H1 (cell line): ENCODE measurements at regions not wholly inside any gene's neighbourhood (a gene's known extent, or its start where the extent isn't known, plus 50 kb on each side); places are given as distances from the start of the nearest gene placed in this dataset.

Source experiments
- CTCF ChIA-PET: fragments of 300-600 bp; sonication (Branson Sonifier 250); formaldehyde crosslinking; loops from one replicate; lab custom pipeline; 2021; ENCODE audit not compliant: partially characterized antibody; lab: Charles Lee
- POLR2A ChIA-PET: fragments of 300-600 bp; sonication (Branson Sonifier 250); formaldehyde crosslinking; loops from one replicate; lab custom pipeline; 2021; ENCODE audit warnings: inconsistent platforms; ENCODE audit not compliant: partially characterized antibody; lab: Charles Lee
- DNase-seq, 2 experiments: peaks; one replicate each; pipeline versions ENCODE4 v3.0.0 to v3.0.0-alpha.2; 2010 to 2022; ENCODE audit warnings: low spot score in 2 of 2, low read depth in 1 of 2, mixed read lengths in 1 of 2
- FAIRE-seq: peaks from 2 replicates; lab custom pipeline; 2011; peaks lifted over from hg19 to GRCh38; lab: Jason Lieb, UNC
- H2AFZ ChIP-seq: 2 replicates; pipeline ENCODE4 v1.8.1; 2012; ENCODE audit warnings: low read length, inconsistent platforms
- H2AK5ac ChIP-seq: 2 replicates; pipeline ENCODE4 v1.6.1; 2013; ENCODE audit warnings: low read depth, low read length
- H2BK120ac ChIP-seq: replicated peaks from 2 replicates; pipeline ENCODE3; 2013; ENCODE audit warnings: low read depth, low read length, inconsistent platforms
- H2BK12ac ChIP-seq: 2 replicates; pipeline ENCODE4 v1.6.1; 2013; ENCODE audit warnings: low read depth, low read length
- H2BK15ac ChIP-seq: 2 replicates; pipeline ENCODE4 v1.6.1; 2013; ENCODE audit warnings: low read length
- H2BK20ac ChIP-seq: 2 replicates; pipeline ENCODE4 v1.6.1; 2013; ENCODE audit warnings: low read length
- H2BK5ac ChIP-seq: 2 replicates; pipeline ENCODE4 v1.6.1; 2013; ENCODE audit warnings: low read depth, low read length
- H3K14ac ChIP-seq: 2 replicates; pipeline ENCODE4 v1.6.1; 2013; ENCODE audit warnings: inconsistent platforms; ENCODE audit not compliant: insufficient read length
- H3K18ac ChIP-seq: 2 replicates; pipeline ENCODE4 v1.6.1; 2013; ENCODE audit warnings: low read length; ENCODE audit errors: extremely low read depth
- H3K23ac ChIP-seq: 2 replicates; pipeline ENCODE4 v1.6.1; 2013; ENCODE audit warnings: inconsistent platforms; ENCODE audit not compliant: insufficient read length
- H3K23me2 ChIP-seq: 2 replicates; pipeline ENCODE4 v1.6.1; 2013; ENCODE audit warnings: low read depth, low read length
- H3K27ac ChIP-seq: 2 replicates; pipeline ENCODE4 v1.6.1; 2011; ENCODE audit warnings: low read depth, low read length, inconsistent platforms
- H3K27me3 ChIP-seq, 4 experiments: replicated peaks in 1 of 4; 1 replicate in 1 of 4; 2 replicates in 3 of 4; pipeline versions ENCODE4 v1.6.1 to v1.8.1; 2011 to 2013; ENCODE audit warnings: low read length in 3 of 4, mild to moderate bottlenecking in 3 of 4, inconsistent platforms in 2 of 4, mixed read lengths in 2 of 4, moderate library complexity in 1 of 4; ENCODE audit not compliant: control insufficient read depth in 3 of 4, insufficient read depth in 3 of 4; ENCODE audit errors: extremely low read depth in 1 of 4
- H3K36me3 ChIP-seq, 4 experiments: 2 replicates each; pipeline versions ENCODE4 v1.6.1 to v1.8.1; 2011 to 2013; ENCODE audit warnings: mild to moderate bottlenecking in 4 of 4, low read length in 3 of 4, moderate library complexity in 2 of 4, control low read depth in 1 of 4, inconsistent platforms in 1 of 4; ENCODE audit not compliant: insufficient read depth in 4 of 4, control insufficient read depth in 2 of 4
- H3K4ac ChIP-seq: replicated peaks from 2 replicates; pipeline ENCODE3; 2013; ENCODE audit warnings: low read length, low read depth, mixed read lengths, inconsistent platforms; ENCODE audit not compliant: insufficient read length
- H3K4me1 ChIP-seq, 4 experiments: replicated peaks in 1 of 4; 1 replicate in 1 of 4; 2 replicates in 3 of 4; pipeline versions ENCODE4 v1.6.1 to v1.8.1; 2011 to 2013; ENCODE audit warnings: low read length in 3 of 4, inconsistent platforms in 2 of 4, mixed read lengths in 1 of 4; ENCODE audit not compliant: insufficient read depth in 4 of 4, control insufficient read depth in 3 of 4
- H3K4me2 ChIP-seq, 2 experiments: 2 replicates each; pipeline versions ENCODE4 v1.6.1 to v1.8.1; 2011 to 2013; ENCODE audit warnings: low read depth in 2 of 2, low read length in 2 of 2, control low read depth in 1 of 2, inconsistent platforms in 1 of 2, mild to moderate bottlenecking in 1 of 2; ENCODE audit not compliant: insufficient read depth in 1 of 2
- H3K4me3 ChIP-seq, 4 experiments: fragments of 200-600, 300-600 bp in 1 of 4; sonication (generic), shearing (Covaris generic), sonication (Bioruptor Twin) in 1 of 4; 2 replicates each; pipeline versions ENCODE4 v1.5.1 to v1.8.1; 2011 to 2016; ENCODE audit warnings: low read length in 4 of 4, low read depth in 3 of 4, control low read depth in 2 of 4, inconsistent platforms in 2 of 4, mild to moderate bottlenecking in 2 of 4, mixed read lengths in 1 of 4, moderate library complexity in 1 of 4; ENCODE audit not compliant: insufficient read depth in 2 of 4; ENCODE audit errors: extremely low read depth in 1 of 4
- H3K56ac ChIP-seq: replicated peaks from 2 replicates; pipeline ENCODE3; 2013; ENCODE audit warnings: low read depth, mild to moderate bottlenecking, mixed read lengths, low read length, inconsistent platforms; ENCODE audit not compliant: insufficient read length
- H3K79me1 ChIP-seq: 2 replicates; pipeline ENCODE4 v1.6.1; 2013; ENCODE audit warnings: low read depth, low read length, control low read depth
- H3K79me2 ChIP-seq, 2 experiments: 2 replicates each; pipeline versions ENCODE4 v1.6.1 to v1.8.1; 2012 to 2013; ENCODE audit warnings: low read length in 2 of 2, mild to moderate bottlenecking in 2 of 2, inconsistent platforms in 1 of 2; ENCODE audit not compliant: insufficient read depth in 2 of 2, control insufficient read depth in 1 of 2
- H3K9ac ChIP-seq, 4 experiments: replicated peaks in 1 of 4; 1 replicate in 1 of 4; 2 replicates in 3 of 4; pipeline versions ENCODE4 v1.6.1 to v1.8.1; 2011 to 2013; ENCODE audit warnings: low read depth in 3 of 4, low read length in 3 of 4, control low read depth in 2 of 4, mild to moderate bottlenecking in 2 of 4, moderate library complexity in 2 of 4, inconsistent platforms in 1 of 4; ENCODE audit errors: extremely low read depth in 1 of 4
- H3K9me3 ChIP-seq, 2 experiments: 2 replicates each; pipeline versions ENCODE4 v1.6.1 to v1.8.1; 2012 to 2013; ENCODE audit warnings: mild to moderate bottlenecking in 2 of 2, moderate library complexity in 2 of 2, control low read depth in 1 of 2, inconsistent platforms in 1 of 2, low read depth in 1 of 2, low read length in 1 of 2, mixed read lengths in 1 of 2; ENCODE audit not compliant: insufficient read depth in 2 of 2
- H4K20me1 ChIP-seq, 2 experiments: replicated peaks in 1 of 2; 2 replicates each; pipeline versions ENCODE3 to v1.8.1; 2011 to 2013; ENCODE audit warnings: inconsistent platforms in 2 of 2, low read length in 2 of 2, mild to moderate bottlenecking in 1 of 2; ENCODE audit not compliant: insufficient read depth in 2 of 2, control insufficient read depth in 1 of 2
- H4K5ac ChIP-seq: 2 replicates; pipeline ENCODE4 v1.6.1; 2013; ENCODE audit warnings: low read length, low read depth, mixed read lengths, inconsistent platforms; ENCODE audit not compliant: insufficient read length
- H4K8ac ChIP-seq: 2 replicates; pipeline ENCODE4 v1.8.0; 2013; ENCODE audit warnings: mild to moderate bottlenecking, moderate library complexity, low read length, inconsistent platforms; ENCODE audit not compliant: insufficient read depth; ENCODE audit errors: extremely low read depth
- H4K91ac ChIP-seq: replicated peaks from 2 replicates; pipeline ENCODE3; 2013; ENCODE audit warnings: low read length, mixed read lengths, inconsistent platforms; ENCODE audit not compliant: insufficient read length
- FOSL1 ChIP-seq: IDR thresholded peaks from 2 replicates; pipeline ENCODE4 v1.6.1; 2011; ENCODE audit warnings: mild to moderate bottlenecking, low read depth, low read length, moderate library complexity; ENCODE audit not compliant: insufficient read depth
- KDM4A ChIP-seq: IDR thresholded peaks from one replicate; pipeline ENCODE4 v1.7.1; 2012; ENCODE audit warnings: low read depth, mild to moderate bottlenecking, moderate library complexity, low read length, inconsistent platforms; ENCODE audit not compliant: severe bottlenecking
- RFX5 ChIP-seq: IDR thresholded peaks from 2 replicates; pipeline ENCODE4 v1.6.1; 2011; ENCODE audit warnings: low read depth, low read length, improper control_type of control experiment, borderline replicate concordance
- SRF ChIP-seq: IDR thresholded peaks from 2 replicates; pipeline ENCODE4 v1.6.1; 2011; ENCODE audit warnings: mild to moderate bottlenecking, low read depth, low read length, moderate library complexity
- TEAD4 ChIP-seq: IDR thresholded peaks from 2 replicates; pipeline ENCODE4 v1.6.1; 2012; ENCODE audit warnings: low read depth, low read length, inconsistent platforms, mixed read lengths
- WGBS, 2 experiments: shearing (Covaris generic) in 1 of 2; methylation state at CpG; one replicate each; pipeline versions ENCODE4 v1.1.6 to v1.1.7; 2013 to 2015; ENCODE audit warnings: low lambda C conversion rate in 2 of 2, mixed read lengths in 2 of 2, inconsistent platforms in 1 of 2, low coverage in 1 of 2, missing lambda C conversion rate in 1 of 2; ENCODE audit not compliant: insufficient replicate concordance in 2 of 2, insufficient coverage in 1 of 2, insufficient read length in 1 of 2; ENCODE audit errors: extremely low coverage in 1 of 2, missing lambda C conversion rate in 1 of 2; 5-methylcytosine and 5-hydroxymethylcytosine counted together
- TF ChIP-seq, protein P1 (sequence below): IDR thresholded peaks from 2 replicates; pipeline ENCODE4 v1.6.1; 2012; ENCODE audit warnings: low read length, inconsistent platforms

DNA sequence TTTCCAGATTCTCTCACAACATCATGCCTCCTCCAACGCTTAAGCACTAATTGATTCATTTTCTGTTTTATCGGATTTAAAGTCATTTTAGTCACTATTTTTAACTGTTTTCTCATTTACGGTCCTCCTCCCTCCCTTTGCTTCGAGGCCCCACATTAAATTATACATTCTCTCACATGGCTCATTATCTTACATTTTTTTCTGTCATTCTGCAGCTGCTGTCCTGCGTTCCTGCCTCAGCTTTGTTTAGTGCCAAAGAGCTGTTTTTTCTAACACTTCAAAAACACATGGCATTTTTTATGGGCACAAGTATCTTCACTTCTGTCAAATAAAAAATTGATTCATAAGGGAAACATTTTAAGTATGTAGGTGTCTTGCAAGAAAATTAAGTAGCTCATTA lies 130.1 kb upstream of the FST start:
- Histone ChIP-seq H2BK120ac (no peak overlapping the region), H4K91ac (no peak overlapping the region), H4K8ac (no peak overlapping the region), H3K27ac (no peak overlapping the region), H2BK5ac (no peak overlapping the region), H3K79me2 (no peaks in the 10 kb centered on the region), H3K23me2 (no peaks in the 10 kb centered on the region), H3K36me3 (no peaks in the 10 kb centered on the region), H2AK5ac (no peak overlapping the region), H3K79me1 (no peaks in the 10 kb centered on the region), H3K4me3 (no peak overlapping the region), H4K20me1 (no peaks in the 10 kb centered on the region), H3K27me3 (no peaks in the 10 kb centered on the region), H3K56ac (no peak overlapping the region), H3K9me3 (no peaks in the 10 kb centered on the region), H3K18ac (no peak overlapping the region), H2BK15ac (no peak overlapping the region), H3K4ac (no peak overlapping the region), H3K23ac (no peak overlapping the region), H2BK20ac (no peak overlapping the region), H3K4me2 (no peak overlapping the region), H2BK12ac (no peak overlapping the region), H2AFZ (no peak overlapping the region), H3K9ac (no peak overlapping the region), H3K14ac (no peak overlapping the region), H3K4me1 (no peaks in the 10 kb centered on the region), H4K5ac (no peak overlapping the region)
- ChIA-PET POLR2A (no interaction called here), CTCF (no interaction called here)
- TF ChIP-seq TEAD4 (no peak), KDM4A (no peak), SRF (no peak), FOSL1 (no peak), RFX5 (no peak)
- TF ChIP-seq, protein P1, sequence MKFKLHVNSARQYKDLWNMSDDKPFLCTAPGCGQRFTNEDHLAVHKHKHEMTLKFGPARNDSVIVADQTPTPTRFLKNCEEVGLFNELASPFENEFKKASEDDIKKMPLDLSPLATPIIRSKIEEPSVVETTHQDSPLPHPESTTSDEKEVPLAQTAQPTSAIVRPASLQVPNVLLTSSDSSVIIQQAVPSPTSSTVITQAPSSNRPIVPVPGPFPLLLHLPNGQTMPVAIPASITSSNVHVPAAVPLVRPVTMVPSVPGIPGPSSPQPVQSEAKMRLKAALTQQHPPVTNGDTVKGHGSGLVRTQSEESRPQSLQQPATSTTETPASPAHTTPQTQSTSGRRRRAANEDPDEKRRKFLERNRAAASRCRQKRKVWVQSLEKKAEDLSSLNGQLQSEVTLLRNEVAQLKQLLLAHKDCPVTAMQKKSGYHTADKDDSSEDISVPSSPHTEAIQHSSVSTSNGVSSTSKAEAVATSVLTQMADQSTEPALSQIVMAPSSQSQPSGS, result no peak
- no peak for FAIRE-seq
- DNase-seq, result no peak
- 85% methylated on average over 5 of the region's 5 CpGs; no CpG with 5 or more reads in 1 of the 2 experiments for WGBS, 2 experiments
